ENCODE measurements at regions not wholly inside any gene's neighbourhood (a gene's known extent, or its start where the extent isn't known, plus 50 kb on each side); places are given as distances from the start of the nearest gene placed in this dataset.

GRCh38 chr7:106357675-106358074, 72.9 kb upstream of the NAMPT start:
- no peak overlapping the region for H3K4me3 ChIP-seq (ENCODE audit: low read depth, low read length)
- ChIA-PET CTCF (no interaction called here), POLR2A (no interaction called here)

GRCh38 chr7:106354822-106355221, 70.0 kb upstream of the NAMPT start:
- Histone ChIP-seq H3K27me3 (ENCODE audit: control insufficient read depth, insufficient read depth, low read length) (no peaks in the 10 kb centered on the region), H3K9me3 (ENCODE audit: control insufficient read depth, insufficient read depth, low read length) (no peaks in the 10 kb centered on the region), H3K27ac (ENCODE audit: low read depth, low read length) (no peak overlapping the region), H3K4me3 (ENCODE audit: low read depth, low read length) (no peak overlapping the region)
- POLR2A ChIA-PET = no interaction called here
- no peak for DNase-seq (ENCODE audit: low read depth, low spot score)
- CTCF ChIA-PET = no interaction called here
- TF ChIP-seq CTCF (IDR thresholded peaks at IDR 0.05; ENCODE audit: low read depth, low read length) = no peak

More at GRCh38 chr7:106357675-106358074, 72.9 kb upstream of the NAMPT start:
- Histone ChIP-seq H3K27ac (ENCODE audit: low read depth, low read length) (no peak overlapping the region), H3K27me3 (ENCODE audit: control insufficient read depth, insufficient read depth, low read length) (peaks cover 2% of the 10 kb centered on the region), H3K9me3 (ENCODE audit: control insufficient read depth, insufficient read depth, low read length) (no peaks in the 10 kb centered on the region)
- TF ChIP-seq CTCF (IDR thresholded peaks at IDR 0.05; ENCODE audit: low read depth, low read length) = no peak
- DNase-seq (ENCODE audit: low read depth, low spot score) = no peak

GRCh38 chr7:106353944-106354343, 69.2 kb upstream of the NAMPT start:
- POLR2A ChIA-PET = no interaction called here
- no peak for DNase-seq (ENCODE audit: low read depth, low spot score)
- CTCF ChIA-PET = no interaction called here
- Histone ChIP-seq H3K4me3 (ENCODE audit: low read depth, low read length) (no peak overlapping the region), H3K9me3 (ENCODE audit: control insufficient read depth, insufficient read depth, low read length) (no peaks in the 10 kb centered on the region), H3K27ac (ENCODE audit: low read depth, low read length) (no peak overlapping the region), H3K27me3 (ENCODE audit: control insufficient read depth, insufficient read depth, low read length) (no peaks in the 10 kb centered on the region)
- TF ChIP-seq CTCF (IDR thresholded peaks at IDR 0.05; ENCODE audit: low read depth, low read length) = no peak

GRCh38 chr7:106348231-106348630, 63.4 kb upstream of the NAMPT start:
- CTCF ChIA-PET = no interaction called here
- no peak for TF ChIP-seq CTCF (IDR thresholded peaks at IDR 0.05; ENCODE audit: low read depth, low read length)
- DNase-seq (ENCODE audit: low read depth, low spot score) = no peak
- POLR2A ChIA-PET = no interaction called here
- H3K4me3 ChIP-seq (ENCODE audit: low read depth, low read length) = no peak overlapping the region
- H3K27ac ChIP-seq (ENCODE audit: low read depth, low read length) = no peak overlapping the region
- H3K9me3 ChIP-seq (ENCODE audit: control insufficient read depth, insufficient read depth, low read length) = peaks cover 1% of the 10 kb centered on the region; the same call in 1 of the 2 replicates
- no peaks in the 10 kb centered on the region for H3K27me3 ChIP-seq (ENCODE audit: control insufficient read depth, insufficient read depth, low read length)

GRCh38 chr7:106347229-106347833, 62.5 kb upstream of the NAMPT start:
- no peak overlapping the region for H3K4me3 ChIP-seq (ENCODE audit: low read depth, low read length)
- DNase-seq (ENCODE audit: low read depth, low spot score) = no peak
- no peaks in the 10 kb centered on the region for H3K27me3 ChIP-seq (ENCODE audit: control insufficient read depth, insufficient read depth, low read length)
- ChIA-PET POLR2A (interaction anchor here (0.7 to 1.0 kb wide), 2 partner anchors 63 to 509 kb away, joined by 3 read pairs; partner anchors contain the start of gene NAMPT), CTCF (no interaction called here)
- TF ChIP-seq CTCF (IDR thresholded peaks at IDR 0.05; ENCODE audit: low read depth, low read length) = no peak
- H3K27ac ChIP-seq (ENCODE audit: low read depth, low read length) = no peak overlapping the region
- peaks cover 5% of the 10 kb centered on the region; the same call in 1 of the 2 replicates for H3K9me3 ChIP-seq (ENCODE audit: control insufficient read depth, insufficient read depth, low read length)

Data from AG04450 (cell line).